HepG2 (cell line): ENCODE measurements at regions not wholly inside any gene's neighbourhood (a gene's known extent, or its start where the extent isn't known, plus 50 kb on each side); places are given as distances from the start of the nearest gene placed in this dataset.

ENCODE experiments used
- ATAC-seq: fragments of 200-7000 bp; cut with Tn5 transposase; 3 replicates; pipeline ENCODE4 v1.9.1; 2020; ENCODE audit warnings: mild to moderate bottlenecking, moderate library complexity
- BruUV-seq: library from RNA; stranded (reverse); fragments of 400-500 nt; replicated peaks from 2 replicates; lab custom pipeline; 2021; lab: Mats Ljungman, UMichigan
- CTCF ChIA-PET: fragments of 300-600 bp; formaldehyde crosslinking; extraction: SDS; loops from one replicate; lab custom pipeline; 2021; ENCODE audit warnings: low total read pairs, inconsistent platforms, low intra/inter-chr PET ratio; lab: Yijun Ruan, JAX
- POLR2A ChIA-PET: fragments of 350-600 bp; sonication (Branson Sonifier 250); formaldehyde crosslinking; loops from one replicate; lab custom pipeline; 2020; ENCODE audit warnings: antibody characterized with exemption, inconsistent platforms; lab: Yijun Ruan, JAX
- DNase-seq: peaks from one replicate; pipeline ENCODE4 v3.0.0-alpha.2; 2015; ENCODE audit warnings: low spot score
- FAIRE-seq: peaks from 3 replicates; lab custom pipeline; 2011; peaks lifted over from hg19 to GRCh38; lab: Jason Lieb, UNC
- H2AFZ ChIP-seq: one replicate; pipeline ENCODE4 v1.6.1; 2011; ENCODE audit warnings: low read length, inconsistent platforms
- H3K27ac ChIP-seq: fragments of 300-600 bp; 3 replicates; pipeline ENCODE4 v1.8.0; 2011; ENCODE audit warnings: mixed run types, mild to moderate bottlenecking, mixed read lengths, low read length, inconsistent platforms; ENCODE audit not compliant: insufficient read depth; ENCODE audit errors: extremely low read length
- H3K27me3 ChIP-seq, 2 experiments: fragments of 200-600 bp in 1 of 2; 2 replicates in 1 of 2; 3 replicates in 1 of 2; pipeline versions ENCODE4 v1.6.0 to v1.8.0; 2011; ENCODE audit warnings: low read length in 2 of 2, mild to moderate bottlenecking in 2 of 2, moderate library complexity in 2 of 2, inconsistent platforms in 1 of 2; ENCODE audit not compliant: insufficient read depth in 2 of 2, control insufficient read depth in 1 of 2
- H3K36me3 ChIP-seq, 2 experiments: fragments of 200-600 bp in 1 of 2; replicated peaks in 1 of 2; 2 replicates in 1 of 2; 3 replicates in 1 of 2; pipeline versions ENCODE4 v1.5.1 to v1.8.0; 2011; ENCODE audit warnings: low read length in 2 of 2, inconsistent platforms in 1 of 2; ENCODE audit not compliant: insufficient read depth in 2 of 2, control insufficient read depth in 1 of 2
- H3K4me1 ChIP-seq: 2 replicates; pipeline ENCODE4 v1.5.1; 2012; ENCODE audit warnings: low read length, inconsistent platforms; ENCODE audit not compliant: insufficient read depth
- H3K4me2 ChIP-seq: 2 replicates; pipeline ENCODE4 v1.6.0; 2011; ENCODE audit warnings: low read depth, low read length, inconsistent platforms
- H3K4me3 ChIP-seq, 3 experiments: fragments of 200-600 bp in 1 of 3; sonication (generic), shearing (Covaris generic) in 1 of 3; replicated peaks in 1 of 3; 2 replicates each; pipeline ENCODE4 v1.5.1; 2011 to 2016; ENCODE audit warnings: low read length in 3 of 3, inconsistent platforms in 2 of 3, low read depth in 2 of 3, mild to moderate bottlenecking in 2 of 3, control low read depth in 1 of 3, mixed read lengths in 1 of 3; ENCODE audit not compliant: insufficient read depth in 1 of 3
- H3K79me2 ChIP-seq: one replicate; pipeline ENCODE4 v1.6.1; 2011; ENCODE audit warnings: low read length, inconsistent platforms; ENCODE audit not compliant: insufficient read depth
- H3K9ac ChIP-seq: 2 replicates; pipeline ENCODE4 v1.6.0; 2011; ENCODE audit warnings: mild to moderate bottlenecking, low read depth, low read length, inconsistent platforms; ENCODE audit not compliant: insufficient read depth
- H3K9me3 ChIP-seq: 2 replicates; pipeline ENCODE4 v1.5.1; 2012; ENCODE audit warnings: mild to moderate bottlenecking, low read length
- H4K20me1 ChIP-seq: 2 replicates; pipeline ENCODE4 v1.6.0; 2011; ENCODE audit warnings: inconsistent platforms, mild to moderate bottlenecking, low read length, moderate library complexity; ENCODE audit not compliant: insufficient read depth
- FOXA3 ChIP-seq: IDR thresholded peaks from 2 replicates; pipeline ENCODE4 v1.6.1; 2016; ENCODE audit warnings: missing genetic modification reagents, missing compliant biosample characterization
- HNRNPH1 ChIP-seq: fragments of 200-400 bp; formaldehyde crosslinking; optimal IDR thresholded peaks from 2 replicates; pipeline ENCODE3; 2017; ENCODE audit warnings: mild to moderate bottlenecking, low read depth, low read length
- NCOR1 ChIP-seq: fragments of 200-600 bp; sonication (generic); IDR thresholded peaks from 2 replicates; pipeline ENCODE4 v1.7.0; 2017; ENCODE audit warnings: antibody characterized with exemption, low read length, borderline replicate concordance
- NR3C1 ChIP-seq: sonication (generic); formaldehyde crosslinking; IDR thresholded peaks from 2 replicates; pipeline ENCODE4 v1.4.0; 2020; ENCODE audit warnings: missing genetic modification reagents
- ZBTB7A ChIP-seq: sonication (generic); formaldehyde crosslinking; IDR thresholded peaks from 2 replicates; pipeline ENCODE4 v1.8.0; 2022; ENCODE audit warnings: mild to moderate bottlenecking, missing genetic modification reagents
- ZNF670 ChIP-seq: sonication (generic); formaldehyde crosslinking; IDR thresholded peaks from 2 replicates; pipeline ENCODE4 v1.8.0; 2022; ENCODE audit warnings: mild to moderate bottlenecking, missing genetic modification reagents, borderline replicate concordance
- ZNF841 ChIP-seq: sonication (generic); formaldehyde crosslinking; IDR thresholded peaks from 2 replicates; pipeline ENCODE4 v1.8.1; 2023; ENCODE audit warnings: missing genetic modification reagents, borderline replicate concordance
- in situ Hi-C: cut with HindIII; loops from 2 replicates; pipeline ENCODE4 v1.10.0; 2017; ENCODE audit warnings: low pct_unique_long_range_greater_than_20kb; ENCODE audit not compliant: extremely low pct_ligation_motif_present
- intact Hi-C: fragments of 100-400 bp; cut with micrococcal nuclease; formaldehyde crosslinking; loops from one replicate; pipeline ENCODE4 v1.10.0; 2022; ENCODE audit not compliant: unreplicated experiment
- TF ChIP-seq, protein P1 (sequence below): sonication (generic); formaldehyde crosslinking; IDR thresholded peaks from 2 replicates; pipeline ENCODE4 v1.5.1; 2020; ENCODE audit warnings: mild to moderate bottlenecking, missing genetic modification reagents, borderline replicate concordance
- TF ChIP-seq, protein P2 (sequence below): sonication (generic); formaldehyde crosslinking; IDR thresholded peaks from 2 replicates; pipeline ENCODE4 v1.5.0; 2020; ENCODE audit warnings: missing genetic modification reagents, mild to moderate bottlenecking, borderline replicate concordance
- TF ChIP-seq, protein P3 (sequence below): sonication (generic); formaldehyde crosslinking; IDR thresholded peaks from 2 replicates; pipeline ENCODE4 v1.5.0; 2020; ENCODE audit warnings: missing genetic modification reagents
- TF ChIP-seq, protein P4 (sequence below): sonication (generic); formaldehyde crosslinking; IDR thresholded peaks from 2 replicates; pipeline ENCODE4 v1.5.1; 2020; ENCODE audit warnings: mild to moderate bottlenecking, missing genetic modification reagents, moderate library complexity

DNA sequence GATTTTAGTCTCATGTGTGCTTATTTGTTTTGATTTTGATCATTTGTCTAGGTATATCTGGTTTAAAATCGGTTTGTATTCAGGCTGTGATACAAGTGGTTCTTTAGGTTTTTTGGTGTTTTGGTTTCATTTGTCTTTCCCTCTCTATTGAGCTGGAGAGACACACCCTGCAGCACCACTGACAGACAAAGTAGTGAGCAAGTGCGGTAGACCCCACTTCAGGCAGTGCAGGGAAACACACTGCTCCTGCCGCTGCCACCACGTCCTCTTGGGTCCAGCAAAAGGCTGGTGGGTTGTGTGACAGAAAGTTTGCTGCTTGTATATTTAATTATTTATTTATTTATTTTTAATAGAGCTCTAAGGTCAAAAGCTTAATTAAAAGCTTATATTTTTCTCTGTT lies 801.0 kb downstream of the NR2F1-AS1 start (continued):
- TF ChIP-seq, protein P1, sequence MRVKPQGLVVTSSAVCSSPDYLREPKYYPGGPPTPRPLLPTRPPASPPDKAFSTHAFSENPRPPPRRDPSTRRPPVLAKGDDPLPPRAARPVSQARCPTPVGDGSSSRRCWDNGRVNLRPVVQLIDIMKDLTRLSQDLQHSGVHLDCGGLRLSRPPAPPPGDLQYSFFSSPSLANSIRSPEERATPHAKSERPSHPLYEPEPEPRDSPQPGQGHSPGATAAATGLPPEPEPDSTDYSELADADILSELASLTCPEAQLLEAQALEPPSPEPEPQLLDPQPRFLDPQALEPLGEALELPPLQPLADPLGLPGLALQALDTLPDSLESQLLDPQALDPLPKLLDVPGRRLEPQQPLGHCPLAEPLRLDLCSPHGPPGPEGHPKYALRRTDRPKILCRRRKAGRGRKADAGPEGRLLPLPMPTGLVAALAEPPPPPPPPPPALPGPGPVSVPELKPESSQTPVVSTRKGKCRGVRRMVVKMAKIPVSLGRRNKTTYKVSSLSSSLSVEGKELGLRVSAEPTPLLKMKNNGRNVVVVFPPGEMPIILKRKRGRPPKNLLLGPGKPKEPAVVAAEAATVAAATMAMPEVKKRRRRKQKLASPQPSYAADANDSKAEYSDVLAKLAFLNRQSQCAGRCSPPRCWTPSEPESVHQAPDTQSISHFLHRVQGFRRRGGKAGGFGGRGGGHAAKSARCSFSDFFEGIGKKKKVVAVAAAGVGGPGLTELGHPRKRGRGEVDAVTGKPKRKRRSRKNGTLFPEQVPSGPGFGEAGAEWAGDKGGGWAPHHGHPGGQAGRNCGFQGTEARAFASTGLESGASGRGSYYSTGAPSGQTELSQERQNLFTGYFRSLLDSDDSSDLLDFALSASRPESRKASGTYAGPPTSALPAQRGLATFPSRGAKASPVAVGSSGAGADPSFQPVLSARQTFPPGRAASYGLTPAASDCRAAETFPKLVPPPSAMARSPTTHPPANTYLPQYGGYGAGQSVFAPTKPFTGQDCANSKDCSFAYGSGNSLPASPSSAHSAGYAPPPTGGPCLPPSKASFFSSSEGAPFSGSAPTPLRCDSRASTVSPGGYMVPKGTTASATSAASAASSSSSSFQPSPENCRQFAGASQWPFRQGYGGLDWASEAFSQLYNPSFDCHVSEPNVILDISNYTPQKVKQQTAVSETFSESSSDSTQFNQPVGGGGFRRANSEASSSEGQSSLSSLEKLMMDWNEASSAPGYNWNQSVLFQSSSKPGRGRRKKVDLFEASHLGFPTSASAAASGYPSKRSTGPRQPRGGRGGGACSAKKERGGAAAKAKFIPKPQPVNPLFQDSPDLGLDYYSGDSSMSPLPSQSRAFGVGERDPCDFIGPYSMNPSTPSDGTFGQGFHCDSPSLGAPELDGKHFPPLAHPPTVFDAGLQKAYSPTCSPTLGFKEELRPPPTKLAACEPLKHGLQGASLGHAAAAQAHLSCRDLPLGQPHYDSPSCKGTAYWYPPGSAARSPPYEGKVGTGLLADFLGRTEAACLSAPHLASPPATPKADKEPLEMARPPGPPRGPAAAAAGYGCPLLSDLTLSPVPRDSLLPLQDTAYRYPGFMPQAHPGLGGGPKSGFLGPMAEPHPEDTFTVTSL (CRISPR knock-in tag) = no peak
- no peak for TF ChIP-seq ZNF670 (CRISPR knock-in tag)
- TF ChIP-seq FOXA3 = no peak
- TF ChIP-seq, protein P2, sequence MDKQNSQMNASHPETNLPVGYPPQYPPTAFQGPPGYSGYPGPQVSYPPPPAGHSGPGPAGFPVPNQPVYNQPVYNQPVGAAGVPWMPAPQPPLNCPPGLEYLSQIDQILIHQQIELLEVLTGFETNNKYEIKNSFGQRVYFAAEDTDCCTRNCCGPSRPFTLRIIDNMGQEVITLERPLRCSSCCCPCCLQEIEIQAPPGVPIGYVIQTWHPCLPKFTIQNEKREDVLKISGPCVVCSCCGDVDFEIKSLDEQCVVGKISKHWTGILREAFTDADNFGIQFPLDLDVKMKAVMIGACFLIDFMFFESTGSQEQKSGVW (CRISPR knock-in tag) = no peak
- TF ChIP-seq ZNF841 (CRISPR knock-in tag) = no peak

DNA sequence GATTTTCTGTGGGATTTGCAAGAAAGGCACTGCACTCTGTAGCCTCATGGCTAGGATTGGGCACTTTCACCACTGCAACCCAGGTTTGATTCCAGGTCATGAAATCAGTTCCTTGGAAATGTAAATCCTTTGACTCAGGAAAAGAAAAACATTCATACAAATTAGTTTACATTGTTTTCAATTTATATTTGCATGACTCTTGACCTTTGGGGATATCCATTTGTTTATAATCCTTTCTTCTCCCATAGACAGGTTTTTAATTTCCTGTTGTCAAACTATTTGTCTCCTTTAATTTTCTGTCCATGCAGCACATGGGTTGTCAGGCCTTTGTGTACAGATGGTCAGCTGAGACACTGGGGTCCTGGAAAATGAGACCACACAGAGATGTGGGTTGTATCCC lies 801.5 kb downstream of the NR2F1-AS1 start:
- no peak for FAIRE-seq
- TF ChIP-seq HNRNPH1 = no peak
- TF ChIP-seq, protein P3, sequence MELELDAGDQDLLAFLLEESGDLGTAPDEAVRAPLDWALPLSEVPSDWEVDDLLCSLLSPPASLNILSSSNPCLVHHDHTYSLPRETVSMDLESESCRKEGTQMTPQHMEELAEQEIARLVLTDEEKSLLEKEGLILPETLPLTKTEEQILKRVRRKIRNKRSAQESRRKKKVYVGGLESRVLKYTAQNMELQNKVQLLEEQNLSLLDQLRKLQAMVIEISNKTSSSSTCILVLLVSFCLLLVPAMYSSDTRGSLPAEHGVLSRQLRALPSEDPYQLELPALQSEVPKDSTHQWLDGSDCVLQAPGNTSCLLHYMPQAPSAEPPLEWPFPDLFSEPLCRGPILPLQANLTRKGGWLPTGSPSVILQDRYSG (CRISPR knock-in tag) = no peak
- TF ChIP-seq, protein P4, sequence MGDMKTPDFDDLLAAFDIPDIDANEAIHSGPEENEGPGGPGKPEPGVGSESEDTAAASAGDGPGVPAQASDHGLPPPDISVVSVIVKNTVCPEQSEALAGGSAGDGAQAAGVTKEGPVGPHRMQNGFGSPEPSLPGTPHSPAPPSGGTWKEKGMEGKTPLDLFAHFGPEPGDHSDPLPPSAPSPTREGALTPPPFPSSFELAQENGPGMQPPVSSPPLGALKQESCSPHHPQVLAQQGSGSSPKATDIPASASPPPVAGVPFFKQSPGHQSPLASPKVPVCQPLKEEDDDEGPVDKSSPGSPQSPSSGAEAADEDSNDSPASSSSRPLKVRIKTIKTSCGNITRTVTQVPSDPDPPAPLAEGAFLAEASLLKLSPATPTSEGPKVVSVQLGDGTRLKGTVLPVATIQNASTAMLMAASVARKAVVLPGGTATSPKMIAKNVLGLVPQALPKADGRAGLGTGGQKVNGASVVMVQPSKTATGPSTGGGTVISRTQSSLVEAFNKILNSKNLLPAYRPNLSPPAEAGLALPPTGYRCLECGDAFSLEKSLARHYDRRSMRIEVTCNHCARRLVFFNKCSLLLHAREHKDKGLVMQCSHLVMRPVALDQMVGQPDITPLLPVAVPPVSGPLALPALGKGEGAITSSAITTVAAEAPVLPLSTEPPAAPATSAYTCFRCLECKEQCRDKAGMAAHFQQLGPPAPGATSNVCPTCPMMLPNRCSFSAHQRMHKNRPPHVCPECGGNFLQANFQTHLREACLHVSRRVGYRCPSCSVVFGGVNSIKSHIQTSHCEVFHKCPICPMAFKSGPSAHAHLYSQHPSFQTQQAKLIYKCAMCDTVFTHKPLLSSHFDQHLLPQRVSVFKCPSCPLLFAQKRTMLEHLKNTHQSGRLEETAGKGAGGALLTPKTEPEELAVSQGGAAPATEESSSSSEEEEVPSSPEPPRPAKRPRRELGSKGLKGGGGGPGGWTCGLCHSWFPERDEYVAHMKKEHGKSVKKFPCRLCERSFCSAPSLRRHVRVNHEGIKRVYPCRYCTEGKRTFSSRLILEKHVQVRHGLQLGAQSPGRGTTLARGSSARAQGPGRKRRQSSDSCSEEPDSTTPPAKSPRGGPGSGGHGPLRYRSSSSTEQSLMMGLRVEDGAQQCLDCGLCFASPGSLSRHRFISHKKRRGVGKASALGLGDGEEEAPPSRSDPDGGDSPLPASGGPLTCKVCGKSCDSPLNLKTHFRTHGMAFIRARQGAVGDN = no peak
- TF ChIP-seq NR3C1 = no peak
- TF ChIP-seq ZBTB7A = no peak
- no peak for TF ChIP-seq NCOR1

More for the DNA sequence above, 801.5 kb downstream of the NR2F1-AS1 start:
- in situ Hi-C loops = no loop called here
- ATAC-seq (no peak), DNase-seq (no peak)
- H3K36me3 ChIP-seq = no peaks in the 10 kb centered on the region
- H3K27me3 ChIP-seq = no peaks in the 10 kb centered on the region
- no peaks in the 10 kb centered on the region for H3K4me1 ChIP-seq
- H3K4me2 ChIP-seq = no peak overlapping the region
- H4K20me1 ChIP-seq = no peaks in the 10 kb centered on the region
- BruUV-seq = no TSS peak
- ChIA-PET CTCF (no interaction called here), POLR2A (no interaction called here)
- intact Hi-C loops = no loop called here
- no peak overlapping the region for H2AFZ ChIP-seq
- H3K27ac ChIP-seq = no peak overlapping the region
- no peaks in the 10 kb centered on the region for H3K9me3 ChIP-seq
- no peaks in the 10 kb centered on the region for H3K79me2 ChIP-seq
- no peak overlapping the region for H3K4me3 ChIP-seq
- no peak overlapping the region for H3K9ac ChIP-seq
